ENCODE measurements at regions not wholly inside any gene's neighbourhood (a gene's known extent, or its start where the extent isn't known, plus 50 kb on each side); places are given as distances from the start of the nearest gene placed in this dataset.

DNA sequence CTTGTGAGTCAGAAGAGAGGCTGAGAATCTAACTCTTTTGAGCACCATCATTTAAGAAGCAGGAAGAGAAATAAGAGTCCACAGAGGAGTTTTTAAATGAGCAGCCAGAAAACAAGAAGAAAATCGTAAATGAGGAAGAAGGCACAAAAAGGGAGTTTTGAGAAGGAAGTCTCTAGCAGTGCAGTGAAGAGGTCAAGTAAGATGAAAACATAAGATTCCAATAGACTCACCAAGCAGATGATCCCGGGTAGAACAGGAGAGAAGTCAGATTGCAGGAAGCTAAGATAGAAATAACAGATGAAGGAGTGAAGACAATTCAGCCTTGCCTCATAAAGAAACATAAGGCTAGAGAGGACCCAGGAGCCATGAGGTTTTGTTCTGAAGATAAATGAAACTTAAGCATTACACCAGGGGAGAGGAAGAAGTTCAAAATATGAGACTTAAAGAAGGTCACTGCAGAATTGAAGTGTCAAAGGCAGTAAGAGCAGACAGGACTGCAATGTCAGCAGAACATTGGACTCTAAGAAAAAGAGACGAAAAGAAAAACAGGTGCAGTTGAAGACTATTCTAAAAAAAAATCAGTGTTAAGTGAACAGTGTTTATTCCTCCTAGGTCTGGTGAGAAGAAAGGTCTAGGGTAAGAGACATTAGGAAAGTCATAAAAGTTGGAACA lies 229.0 kb downstream of the SEC23A start (continued):
- TF ChIP-seq, protein P1, sequence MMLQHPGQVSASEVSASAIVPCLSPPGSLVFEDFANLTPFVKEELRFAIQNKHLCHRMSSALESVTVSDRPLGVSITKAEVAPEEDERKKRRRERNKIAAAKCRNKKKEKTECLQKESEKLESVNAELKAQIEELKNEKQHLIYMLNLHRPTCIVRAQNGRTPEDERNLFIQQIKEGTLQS (IDR thresholded peaks at IDR 0.05): no peak
- TF ChIP-seq EGR1 (IDR thresholded peaks at IDR 0.05; ENCODE audit: low read depth) (no peak), ZNF274 (IDR thresholded peaks at IDR 0.05; ENCODE audit: low read depth, low read length) (no peak), SIN3A (IDR thresholded peaks at IDR 0.05; ENCODE audit: low read depth) (no peak), EZH2 (IDR thresholded peaks at IDR 0.05) (no peak), POLR2A (IDR thresholded peaks at IDR 0.05; ENCODE audit: borderline replicate concordance, extremely low read depth, insufficient read depth, insufficient read length) (no peak)

DNA sequence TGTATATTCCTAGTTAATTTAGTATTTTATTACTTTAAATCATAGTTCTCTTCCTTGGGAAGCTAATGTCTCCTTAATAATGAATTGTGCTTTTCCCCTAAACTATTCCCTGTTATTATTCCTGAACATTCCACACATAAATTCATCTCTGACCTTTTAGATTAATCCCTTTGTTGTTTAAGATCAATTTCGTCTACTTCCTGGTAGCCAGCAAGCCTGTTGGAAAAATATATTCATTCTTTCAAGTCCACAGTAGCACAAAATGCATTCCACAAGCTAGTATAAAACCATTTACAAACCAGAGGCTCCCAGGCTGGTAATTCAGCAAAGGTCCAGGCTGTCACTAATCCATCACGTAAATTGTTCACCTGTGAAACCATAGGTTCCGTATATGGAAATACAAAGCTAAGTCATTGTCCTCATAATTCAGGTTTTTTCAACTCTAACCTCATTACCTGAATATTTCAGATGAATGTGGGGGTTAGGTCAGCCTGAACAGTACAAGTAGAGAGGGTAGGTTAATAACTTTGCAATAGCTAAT lies 232.7 kb downstream of the SEC23A start:
- H3K79me2 ChIP-seq (ENCODE audit: insufficient read depth, low read length): no peaks in the 10 kb centered on the region
- ChIA-PET POLR2A (no interaction called here), RAD21 (ENCODE audit: low non-redundant PET in 1 of 2, low total read pairs in 2 of 2, uncharacterized antibody in 2 of 2, unreplicated experiment in 2 of 2) (no interaction called here), CTCF (interaction anchor here (1.1 to 5.0 kb wide), 4 partner anchors 28 to 146 kb away, joined by 3 to 72 read pairs (median 4); no protein-coding TSS in a partner anchor)
- H3K27me3 ChIP-seq (ENCODE audit: insufficient read depth, low read length): peaks cover 12% of the 10 kb centered on the region; the same call in 1 of the 2 replicates
- no peaks in the 10 kb centered on the region for H3K9me2 ChIP-seq (ENCODE audit: insufficient read depth)
- no peak overlapping the region for H3K4me2 ChIP-seq (ENCODE audit: low read length)
- TF ChIP-seq JUND (IDR thresholded peaks at IDR 0.05): no peak
- no peak for TF ChIP-seq RAD21 (IDR thresholded peaks at IDR 0.05; ENCODE audit: low read depth)
- no peak for TF ChIP-seq CEBPB (IDR thresholded peaks at IDR 0.05; ENCODE audit: low read depth)
- TF ChIP-seq ELF1 (IDR thresholded peaks at IDR 0.05; ENCODE audit: borderline replicate concordance, low read depth): no peak
- TF ChIP-seq YY1 (IDR thresholded peaks at IDR 0.05; ENCODE audit: extremely low read depth, insufficient replicate concordance, low read depth, low read length): no peak
- TF ChIP-seq FOSL1 (IDR thresholded peaks at IDR 0.05; ENCODE audit: low read depth): no peak
- TF ChIP-seq, protein P2, sequence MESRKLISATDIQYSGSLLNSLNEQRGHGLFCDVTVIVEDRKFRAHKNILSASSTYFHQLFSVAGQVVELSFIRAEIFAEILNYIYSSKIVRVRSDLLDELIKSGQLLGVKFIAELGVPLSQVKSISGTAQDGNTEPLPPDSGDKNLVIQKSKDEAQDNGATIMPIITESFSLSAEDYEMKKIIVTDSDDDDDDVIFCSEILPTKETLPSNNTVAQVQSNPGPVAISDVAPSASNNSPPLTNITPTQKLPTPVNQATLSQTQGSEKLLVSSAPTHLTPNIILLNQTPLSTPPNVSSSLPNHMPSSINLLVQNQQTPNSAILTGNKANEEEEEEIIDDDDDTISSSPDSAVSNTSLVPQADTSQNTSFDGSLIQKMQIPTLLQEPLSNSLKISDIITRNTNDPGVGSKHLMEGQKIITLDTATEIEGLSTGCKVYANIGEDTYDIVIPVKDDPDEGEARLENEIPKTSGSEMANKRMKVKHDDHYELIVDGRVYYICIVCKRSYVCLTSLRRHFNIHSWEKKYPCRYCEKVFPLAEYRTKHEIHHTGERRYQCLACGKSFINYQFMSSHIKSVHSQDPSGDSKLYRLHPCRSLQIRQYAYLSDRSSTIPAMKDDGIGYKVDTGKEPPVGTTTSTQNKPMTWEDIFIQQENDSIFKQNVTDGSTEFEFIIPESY (IDR thresholded peaks at IDR 0.05; ENCODE audit: extremely low read depth, insufficient replicate concordance, low read length): no peak
- no peak for TF ChIP-seq SRF (IDR thresholded peaks at IDR 0.05; ENCODE audit: low read depth)
- no peak for TF ChIP-seq EZH2phosphoT487 (IDR thresholded peaks at IDR 0.05; ENCODE audit: borderline replicate concordance)
- TF ChIP-seq POLR2AphosphoS5 (IDR thresholded peaks at IDR 0.05; ENCODE audit: low read depth, low read length): no peak
- no peak for TF ChIP-seq SIN3A (IDR thresholded peaks at IDR 0.05; ENCODE audit: low read depth)
- TF ChIP-seq EGR1 (IDR thresholded peaks at IDR 0.05; ENCODE audit: low read depth): no peak
- no peak for TF ChIP-seq ZNF274 (IDR thresholded peaks at IDR 0.05; ENCODE audit: low read depth, low read length)
- TF ChIP-seq, protein P3, sequence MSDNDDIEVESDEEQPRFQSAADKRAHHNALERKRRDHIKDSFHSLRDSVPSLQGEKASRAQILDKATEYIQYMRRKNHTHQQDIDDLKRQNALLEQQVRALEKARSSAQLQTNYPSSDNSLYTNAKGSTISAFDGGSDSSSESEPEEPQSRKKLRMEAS (IDR thresholded peaks at IDR 0.05): no peak
- TF ChIP-seq, protein P4, sequence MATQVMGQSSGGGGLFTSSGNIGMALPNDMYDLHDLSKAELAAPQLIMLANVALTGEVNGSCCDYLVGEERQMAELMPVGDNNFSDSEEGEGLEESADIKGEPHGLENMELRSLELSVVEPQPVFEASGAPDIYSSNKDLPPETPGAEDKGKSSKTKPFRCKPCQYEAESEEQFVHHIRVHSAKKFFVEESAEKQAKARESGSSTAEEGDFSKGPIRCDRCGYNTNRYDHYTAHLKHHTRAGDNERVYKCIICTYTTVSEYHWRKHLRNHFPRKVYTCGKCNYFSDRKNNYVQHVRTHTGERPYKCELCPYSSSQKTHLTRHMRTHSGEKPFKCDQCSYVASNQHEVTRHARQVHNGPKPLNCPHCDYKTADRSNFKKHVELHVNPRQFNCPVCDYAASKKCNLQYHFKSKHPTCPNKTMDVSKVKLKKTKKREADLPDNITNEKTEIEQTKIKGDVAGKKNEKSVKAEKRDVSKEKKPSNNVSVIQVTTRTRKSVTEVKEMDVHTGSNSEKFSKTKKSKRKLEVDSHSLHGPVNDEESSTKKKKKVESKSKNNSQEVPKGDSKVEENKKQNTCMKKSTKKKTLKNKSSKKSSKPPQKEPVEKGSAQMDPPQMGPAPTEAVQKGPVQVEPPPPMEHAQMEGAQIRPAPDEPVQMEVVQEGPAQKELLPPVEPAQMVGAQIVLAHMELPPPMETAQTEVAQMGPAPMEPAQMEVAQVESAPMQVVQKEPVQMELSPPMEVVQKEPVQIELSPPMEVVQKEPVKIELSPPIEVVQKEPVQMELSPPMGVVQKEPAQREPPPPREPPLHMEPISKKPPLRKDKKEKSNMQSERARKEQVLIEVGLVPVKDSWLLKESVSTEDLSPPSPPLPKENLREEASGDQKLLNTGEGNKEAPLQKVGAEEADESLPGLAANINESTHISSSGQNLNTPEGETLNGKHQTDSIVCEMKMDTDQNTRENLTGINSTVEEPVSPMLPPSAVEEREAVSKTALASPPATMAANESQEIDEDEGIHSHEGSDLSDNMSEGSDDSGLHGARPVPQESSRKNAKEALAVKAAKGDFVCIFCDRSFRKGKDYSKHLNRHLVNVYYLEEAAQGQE (IDR thresholded peaks at IDR 0.05; ENCODE audit: low read depth): no peak
- no peaks in the 10 kb centered on the region for H3K36me3 ChIP-seq (ENCODE audit: control insufficient read depth in 1 of 2, insufficient read depth in 2 of 2, low read length in 2 of 2)
- H2AFZ ChIP-seq (ENCODE audit: low read depth, low read length, poor library complexity, severe bottlenecking): no peak overlapping the region
- H3K4me1 ChIP-seq (ENCODE audit: control insufficient read depth in 1 of 2, insufficient read depth in 2 of 2, low read length in 2 of 2): no peaks in the 10 kb centered on the region
- H3K9me3 ChIP-seq (ENCODE audit: control insufficient read depth in 1 of 2, insufficient read depth in 1 of 2, low read depth in 1 of 2, low read length in 2 of 2): no peaks in the 10 kb centered on the region
- no TSS peak for BruUV-seq (replicated peaks)
- no peak overlapping the region for H3K9ac ChIP-seq (ENCODE audit: low read length)
- no peak for DNase-seq (ENCODE audit: low read depth, low spot score)
- H3K27ac ChIP-seq (ENCODE audit: low read depth, low read length): no peak overlapping the region
- no peaks in the 10 kb centered on the region for H4K20me1 ChIP-seq (ENCODE audit: insufficient read depth)
- H3K4me3 ChIP-seq (replicated peaks in 1 of 2; ENCODE audit: low read depth in 1 of 2, low read length in 2 of 2): no peak overlapping the region
- ATAC-seq: no peak
- intact Hi-C loops (cut with micrococcal nuclease): no loop called here

Measured in HCT116 (cell line).